DOHH2 (cell line): ENCODE measurements at regions not wholly inside any gene's neighbourhood (a gene's known extent, or its start where the extent isn't known, plus 50 kb on each side); places are given as distances from the start of the nearest gene placed in this dataset.

ENCODE experiments used
- H3F3A ChIP-seq: fragments of 200-600 bp; sonication (generic), shearing (Covaris generic); 2 replicates; pipeline ENCODE4 v1.6.0; 2016; ENCODE audit warnings: antibody characterized with exemption, mild to moderate bottlenecking; ENCODE audit not compliant: control insufficient read depth, insufficient read depth
- H3K27ac ChIP-seq: fragments of 200-600 bp; sonication (generic); 2 replicates; pipeline ENCODE4 v1.5.1; 2014; ENCODE audit warnings: low read depth, mild to moderate bottlenecking, low read length, moderate library complexity
- H3K27me3 ChIP-seq: fragments of 200-600 bp; sonication (generic); 2 replicates; pipeline ENCODE4 v1.6.1; 2014; ENCODE audit warnings: mild to moderate bottlenecking, low read length, mixed read lengths; ENCODE audit not compliant: control insufficient read depth
- H3K36me3 ChIP-seq: fragments of 200-600 bp; sonication (generic); 2 replicates; pipeline ENCODE4 v1.6.1; 2014; ENCODE audit warnings: mild to moderate bottlenecking, low read length, moderate library complexity, mixed read lengths; ENCODE audit not compliant: control insufficient read depth
- H3K4me1 ChIP-seq: fragments of 200-600 bp; sonication (generic); 2 replicates; pipeline ENCODE4 v1.6.1; 2014; ENCODE audit warnings: mild to moderate bottlenecking, low read length, mixed read lengths; ENCODE audit not compliant: control insufficient read depth
- H3K4me2 ChIP-seq: fragments of 200-600 bp; sonication (generic); 2 replicates; pipeline ENCODE4 v1.6.0; 2014; ENCODE audit warnings: mild to moderate bottlenecking, low read length, moderate library complexity
- H3K4me3 ChIP-seq: fragments of 200-600 bp; sonication (generic); 2 replicates; pipeline ENCODE4 v1.5.1; 2014; ENCODE audit warnings: mild to moderate bottlenecking, low read length, mixed read lengths
- H3K79me2 ChIP-seq: fragments of 200-600 bp; sonication (generic); 2 replicates; pipeline ENCODE4 v1.6.1; 2014; ENCODE audit warnings: mild to moderate bottlenecking, low read length, mixed read lengths; ENCODE audit not compliant: control insufficient read depth
- H3K9me2 ChIP-seq: fragments of 200-600 bp; sonication (generic); replicated peaks from 2 replicates; pipeline ENCODE4 v1.6.1; 2014; ENCODE audit warnings: mild to moderate bottlenecking, low read length, mixed read lengths; ENCODE audit not compliant: control insufficient read depth
- H3K9me3 ChIP-seq: fragments of 200-600 bp; sonication (generic); 2 replicates; pipeline ENCODE4 v1.6.1; 2014; ENCODE audit warnings: antibody characterized with exemption, low read length, mixed read lengths; ENCODE audit not compliant: control insufficient read depth, insufficient read depth
- H4K20me1 ChIP-seq: fragments of 200-600 bp; sonication (generic); 2 replicates; pipeline ENCODE4 v1.6.0; 2014; ENCODE audit warnings: low read depth, mild to moderate bottlenecking, antibody characterized with exemption, low read length, moderate library complexity; ENCODE audit not compliant: control insufficient read depth, insufficient read depth
- CTCF ChIP-seq: fragments of 200-600 bp; sonication (generic); IDR thresholded peaks from one replicate; pipeline ENCODE4 v1.5.1; 2014; ENCODE audit warnings: antibody characterized with exemption, mild to moderate bottlenecking, low read depth, low read length; ENCODE audit not compliant: poor library complexity, severe bottlenecking
- EZH2phosphoT487 ChIP-seq: fragments of 200-600 bp; sonication (generic); IDR thresholded peaks from 2 replicates; pipeline ENCODE4 v1.6.1; 2017; ENCODE audit warnings: borderline replicate concordance, mild to moderate bottlenecking, antibody characterized with exemption, low read length, moderate library complexity, mixed read lengths

DNA sequence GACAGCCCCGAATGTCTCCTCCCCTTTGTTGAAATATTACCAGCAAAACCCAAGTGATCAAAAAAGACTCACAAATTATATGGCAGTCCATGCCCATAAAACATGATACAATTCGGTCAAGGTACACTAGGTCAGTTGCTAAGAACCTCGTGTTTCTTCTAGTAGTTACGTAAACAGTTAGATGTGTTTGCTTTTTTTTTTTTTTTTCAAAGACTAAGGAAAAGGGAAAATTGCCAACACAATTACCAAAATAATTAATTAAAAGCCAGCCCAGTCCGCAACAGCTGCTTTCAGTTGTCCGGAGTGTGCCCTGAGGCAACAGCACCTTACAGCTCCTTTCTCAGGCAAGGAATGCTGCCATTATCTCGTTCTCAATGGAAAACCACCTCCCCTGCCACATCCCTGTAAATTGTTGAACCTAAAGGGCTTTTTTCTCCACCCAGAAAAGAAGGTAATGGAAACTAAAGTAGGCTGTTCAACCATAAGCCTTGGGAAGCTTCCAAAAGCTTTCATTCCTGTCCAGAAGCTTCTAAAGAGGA lies 129.2 kb upstream of the TSC22D2 start:
- no peaks in the 10 kb centered on the region for H3K79me2 ChIP-seq
- no peaks in the 10 kb centered on the region for H3K4me1 ChIP-seq
- H3K27me3 ChIP-seq: peaks cover 5% of the 10 kb centered on the region; the same call in 1 of the 2 replicates
- H3K9me2 ChIP-seq: no peaks in the 10 kb centered on the region
- H4K20me1 ChIP-seq: no peaks in the 10 kb centered on the region
- H3K4me3 ChIP-seq: no peak overlapping the region
- H3K9me3 ChIP-seq: no peaks in the 10 kb centered on the region; the same call in 1 of the 2 replicates
- H3F3A ChIP-seq: no peaks in the 10 kb centered on the region
- no peak overlapping the region for H3K4me2 ChIP-seq
- no peak overlapping the region for H3K27ac ChIP-seq
- no peaks in the 10 kb centered on the region for H3K36me3 ChIP-seq
- no peak for TF ChIP-seq CTCF
- TF ChIP-seq EZH2phosphoT487: no peak

- H3K9me2 ChIP-seq: no peaks in the 10 kb centered on the region
- H3K27ac ChIP-seq: no peak overlapping the region
- H3K36me3 ChIP-seq: no peaks in the 10 kb centered on the region
- H3K4me3 ChIP-seq: no peak overlapping the region
- no peak for TF ChIP-seq EZH2phosphoT487
- TF ChIP-seq CTCF: no peak
- H3K4me2 ChIP-seq: no peak overlapping the region
- H3K27me3 ChIP-seq: peaks cover 5% of the 10 kb centered on the region; the same call in 1 of the 2 replicates
- no peaks in the 10 kb centered on the region for H3K4me1 ChIP-seq
- no peaks in the 10 kb centered on the region for H4K20me1 ChIP-seq
- no peaks in the 10 kb centered on the region for H3K79me2 ChIP-seq
- no peaks in the 10 kb centered on the region; the same call in 1 of the 2 replicates for H3K9me3 ChIP-seq
- H3F3A ChIP-seq: no peaks in the 10 kb centered on the region
These were observed 129.9 kb upstream of the TSC22D2 start for GRCh38 chr3:150278195-150278594.

GRCh38 chr3:150277444-150277843 lies 130.7 kb upstream of the TSC22D2 start:
- Histone ChIP-seq H3K27ac (no peak overlapping the region), H3K79me2 (no peaks in the 10 kb centered on the region), H3K9me3 (no peaks in the 10 kb centered on the region; the same call in 1 of the 2 replicates), H3K4me1 (no peaks in the 10 kb centered on the region), H3K27me3 (peaks cover 9% of the 10 kb centered on the region), H3K36me3 (no peaks in the 10 kb centered on the region), H3F3A (no peaks in the 10 kb centered on the region), H3K4me2 (no peak overlapping the region), H3K9me2 (no peaks in the 10 kb centered on the region), H3K4me3 (no peak overlapping the region), H4K20me1 (no peaks in the 10 kb centered on the region)
- TF ChIP-seq EZH2phosphoT487 (no peak), CTCF (no peak)
